Progenitor cell of endocrine pancreas (in vitro differentiated cells): ENCODE measurements at regions not wholly inside any gene's neighbourhood (a gene's known extent, or its start where the extent isn't known, plus 50 kb on each side); places are given as distances from the start of the nearest gene placed in this dataset.

ENCODE experiments used
- DNase-seq: peaks from one replicate; pipeline ENCODE4 v3.0.0; 2021; ENCODE audit warnings: low spot score; ENCODE audit not compliant: unreplicated experiment
- H3K27ac Mint-ChIP-seq: 2 replicates; pipeline ENCODE4 v1.8.0; 2021; ENCODE audit warnings: mild to moderate bottlenecking, moderate library complexity, mixed read lengths
- H3K27me3 Mint-ChIP-seq: 2 replicates; pipeline ENCODE4 v1.8.0; 2021; ENCODE audit warnings: mixed read lengths
- H3K36me3 Mint-ChIP-seq: 2 replicates; pipeline ENCODE4 v1.8.0; 2022; ENCODE audit warnings: mixed read lengths; ENCODE audit not compliant: insufficient read depth
- H3K4me1 Mint-ChIP-seq: 2 replicates; pipeline ENCODE4 v1.8.0; 2021; ENCODE audit warnings: low read depth, mixed read lengths
- H3K4me3 Mint-ChIP-seq: 2 replicates; pipeline ENCODE4 v1.8.0; 2021; ENCODE audit warnings: low read depth, mild to moderate bottlenecking, moderate library complexity, mixed read lengths
- H3K9me3 Mint-ChIP-seq: 2 replicates; pipeline ENCODE4 v1.8.0; 2021; ENCODE audit warnings: low read depth, mixed read lengths
- CTCF ChIP-seq: fragments of 200-600 bp; sonication (generic); IDR thresholded peaks from one replicate; pipeline ENCODE4 v1.5.0; 2021; ENCODE audit warnings: antibody characterized with exemption, mild to moderate bottlenecking; ENCODE audit not compliant: unreplicated experiment

GRCh38 chr6:78605909-78606446, 261.4 kb upstream of the IRAK1BP1 start:
- peaks cover 3% of the 10 kb centered on the region for H3K4me1 Mint-ChIP-seq
- no peak overlapping the region for H3K27ac Mint-ChIP-seq
- peaks cover 3% of the 10 kb centered on the region for H3K9me3 Mint-ChIP-seq
- no peaks in the 10 kb centered on the region for H3K36me3 Mint-ChIP-seq
- no peak for TF ChIP-seq CTCF
- H3K4me3 Mint-ChIP-seq, result no peak overlapping the region
- no peaks in the 10 kb centered on the region for H3K27me3 Mint-ChIP-seq
- DNase-seq, result no peak

- TF ChIP-seq CTCF, result no peak
- peaks cover under 1% of the 10 kb centered on the region for H3K4me1 Mint-ChIP-seq
- no peak overlapping the region for H3K4me3 Mint-ChIP-seq
- no peaks in the 10 kb centered on the region for H3K27me3 Mint-ChIP-seq
- no peaks in the 10 kb centered on the region for H3K36me3 Mint-ChIP-seq
- peaks cover 3% of the 10 kb centered on the region for H3K9me3 Mint-ChIP-seq
- no peak for DNase-seq
- H3K27ac Mint-ChIP-seq, result no peak overlapping the region
These were observed 260.2 kb upstream of the IRAK1BP1 start for GRCh38 chr6:78607189-78607588.

GRCh38 chr6:78611102-78611620, 256.2 kb upstream of the IRAK1BP1 start:
- peak overlapping the region; percentile 23 for H3K27ac Mint-ChIP-seq
- no peak for DNase-seq

GRCh38 chr6:78611886-78612480, 255.4 kb upstream of the IRAK1BP1 start:
- Mint-ChIP-seq H3K4me3 (no peak overlapping the region), H3K36me3 (no peaks in the 10 kb centered on the region), H3K27ac (no peak overlapping the region), H3K4me1 (peaks cover 2% of the 10 kb centered on the region), H3K27me3 (no peaks in the 10 kb centered on the region), H3K9me3 (peaks cover 4% of the 10 kb centered on the region)
- TF ChIP-seq CTCF, result peak; percentile 58
- no peak for DNase-seq

More at GRCh38 chr6:78611102-78611620, 256.2 kb upstream of the IRAK1BP1 start:
- no peak overlapping the region for H3K4me3 Mint-ChIP-seq
- peaks cover 2% of the 10 kb centered on the region for H3K4me1 Mint-ChIP-seq
- H3K9me3 Mint-ChIP-seq, result peaks cover 7% of the 10 kb centered on the region
- H3K27me3 Mint-ChIP-seq, result no peaks in the 10 kb centered on the region
- H3K36me3 Mint-ChIP-seq, result no peaks in the 10 kb centered on the region
- TF ChIP-seq CTCF, result no peak

GRCh38 chr6:78614961-78615360, 252.4 kb upstream of the IRAK1BP1 start:
- no peak for TF ChIP-seq CTCF
- no peak overlapping the region for H3K27ac Mint-ChIP-seq
- DNase-seq, result no peak
- peaks cover 4% of the 10 kb centered on the region for H3K9me3 Mint-ChIP-seq
- peaks cover 4% of the 10 kb centered on the region for H3K4me1 Mint-ChIP-seq
- no peak overlapping the region for H3K4me3 Mint-ChIP-seq
- no peaks in the 10 kb centered on the region for H3K27me3 Mint-ChIP-seq
- no peaks in the 10 kb centered on the region for H3K36me3 Mint-ChIP-seq
